ENCODE measurements at regions not wholly inside any gene's neighbourhood (a gene's known extent, or its start where the extent isn't known, plus 50 kb on each side); places are given as distances from the start of the nearest gene placed in this dataset.

- 6% methylated on average over 4 of the region's 4 CpGs for WGBS (ENCODE audit: low lambda C conversion rate)
- no peak overlapping the region for H2AFZ ChIP-seq (ENCODE audit: low read depth)
- no peak overlapping the region for H3K4me3 ChIP-seq (ENCODE audit: low read depth in 2 of 2, low read length in 1 of 2)
- TF ChIP-seq, protein P1, sequence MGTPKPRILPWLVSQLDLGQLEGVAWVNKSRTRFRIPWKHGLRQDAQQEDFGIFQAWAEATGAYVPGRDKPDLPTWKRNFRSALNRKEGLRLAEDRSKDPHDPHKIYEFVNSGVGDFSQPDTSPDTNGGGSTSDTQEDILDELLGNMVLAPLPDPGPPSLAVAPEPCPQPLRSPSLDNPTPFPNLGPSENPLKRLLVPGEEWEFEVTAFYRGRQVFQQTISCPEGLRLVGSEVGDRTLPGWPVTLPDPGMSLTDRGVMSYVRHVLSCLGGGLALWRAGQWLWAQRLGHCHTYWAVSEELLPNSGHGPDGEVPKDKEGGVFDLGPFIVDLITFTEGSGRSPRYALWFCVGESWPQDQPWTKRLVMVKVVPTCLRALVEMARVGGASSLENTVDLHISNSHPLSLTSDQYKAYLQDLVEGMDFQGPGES (IDR thresholded peaks at IDR 0.05; ENCODE audit: low read depth, low read length): no peak
- TF ChIP-seq PBX3 (IDR thresholded peaks at IDR 0.05) (no peak), RFX5 (IDR thresholded peaks at IDR 0.05; ENCODE audit: low read length) (no peak), POLR2AphosphoS5 (IDR thresholded peaks at IDR 0.05; ENCODE audit: low read depth, low read length) (no peak), GABPA (IDR thresholded peaks at IDR 0.05; ENCODE audit: low read depth) (no peak), MXI1 (IDR thresholded peaks at IDR 0.05; ENCODE audit: low read depth, low read length) (no peak), RCOR1 (IDR thresholded peaks at IDR 0.05; ENCODE audit: low read length) (no peak), YY1 (IDR thresholded peaks at IDR 0.05; ENCODE audit: low read depth) (no peak), EZH2phosphoT487 (IDR thresholded peaks at IDR 0.05; ENCODE audit: borderline replicate concordance, low read depth) (no peak), SIN3A (IDR thresholded peaks at IDR 0.05; ENCODE audit: borderline replicate concordance, low read depth, low read length) (no peak)
- CTCF ChIA-PET: interaction anchor here (1.2 kb wide), 1 partner anchor 9 kb away, joined by 4 read pairs; no protein-coding TSS in a partner anchor
- no peak overlapping the region for H3K27ac ChIP-seq (ENCODE audit: low read depth in 2 of 2, low read length in 1 of 2)
- H3K9me3 ChIP-seq: no peaks in the 10 kb centered on the region
- no peak overlapping the region for H3K9ac ChIP-seq
- H3K27me3 ChIP-seq (ENCODE audit: insufficient read depth): no peaks in the 10 kb centered on the region
- POLR2A ChIA-PET: no interaction called here
- no peaks in the 10 kb centered on the region for H3K79me2 ChIP-seq (ENCODE audit: insufficient read depth)
- H3K36me3 ChIP-seq (replicated peaks in 1 of 2; ENCODE audit: control insufficient read depth in 1 of 2, insufficient read depth in 2 of 2, low read length in 1 of 2): no peaks in the 10 kb centered on the region
- H3F3A ChIP-seq (replicated peaks; ENCODE audit: insufficient read depth): no peaks in the 10 kb centered on the region
- H3K9me2 ChIP-seq: no peaks in the 10 kb centered on the region
- no peaks in the 10 kb centered on the region for H4K20me1 ChIP-seq (ENCODE audit: insufficient read depth)
- H3K4me1 ChIP-seq (ENCODE audit: control insufficient read depth in 1 of 2, insufficient read depth in 2 of 2, low read depth in 1 of 2, low read length in 1 of 2): no peaks in the 10 kb centered on the region
- DNase-seq: no peak
- no peak overlapping the region for H3K4me2 ChIP-seq
Measured at GRCh38 chr6:19059102-19059501, 672.0 kb downstream of the RNF144B start.

- CTCF ChIA-PET: no interaction called here
- Histone ChIP-seq H3K9me3 (no peaks in the 10 kb centered on the region), H2AFZ (ENCODE audit: low read depth) (no peak overlapping the region), H3K79me2 (ENCODE audit: insufficient read depth) (no peaks in the 10 kb centered on the region), H3K9ac (no peak overlapping the region), H3K4me3 (ENCODE audit: low read depth in 2 of 2, low read length in 1 of 2) (no peak overlapping the region), H3K36me3 (replicated peaks in 1 of 2; ENCODE audit: control insufficient read depth in 1 of 2, insufficient read depth in 2 of 2, low read length in 1 of 2) (no peaks in the 10 kb centered on the region), H3K4me1 (ENCODE audit: control insufficient read depth in 1 of 2, insufficient read depth in 2 of 2, low read depth in 1 of 2, low read length in 1 of 2) (no peaks in the 10 kb centered on the region), H3F3A (replicated peaks; ENCODE audit: insufficient read depth) (no peaks in the 10 kb centered on the region), H3K27me3 (ENCODE audit: insufficient read depth) (no peaks in the 10 kb centered on the region), H4K20me1 (ENCODE audit: insufficient read depth) (no peaks in the 10 kb centered on the region), H3K4me2 (no peak overlapping the region), H3K27ac (ENCODE audit: low read depth in 2 of 2, low read length in 1 of 2) (no peak overlapping the region), H3K9me2 (no peaks in the 10 kb centered on the region; the same call in 1 of the 2 replicates)
- POLR2A ChIA-PET: no interaction called here
- WGBS (ENCODE audit: low lambda C conversion rate): 31% methylated on average over 3 of the region's 3 CpGs
- no peak for DNase-seq
- no peak for TF ChIP-seq EZH2phosphoT487 (IDR thresholded peaks at IDR 0.05; ENCODE audit: borderline replicate concordance, low read depth)
- TF ChIP-seq POLR2AphosphoS5 (IDR thresholded peaks at IDR 0.05; ENCODE audit: low read depth, low read length): no peak
- TF ChIP-seq CHD2 (IDR thresholded peaks at IDR 0.05; ENCODE audit: low read length, partially characterized antibody): no peak
- no peak for TF ChIP-seq PBX3 (IDR thresholded peaks at IDR 0.05)
- TF ChIP-seq REST (IDR thresholded peaks at IDR 0.05; ENCODE audit: low read depth, low read length): no peak
- TF ChIP-seq USF2 (IDR thresholded peaks at IDR 0.05; ENCODE audit: borderline replicate concordance, low read depth, low read length): no peak
- TF ChIP-seq EP300 (IDR thresholded peaks at IDR 0.05; ENCODE audit: borderline replicate concordance in 1 of 2, low read depth in 1 of 2, low read length in 1 of 2): no peak
- TF ChIP-seq, protein P1 (IDR thresholded peaks at IDR 0.05; ENCODE audit: low read depth, low read length): no peak
- TF ChIP-seq GATA2 (CRISPR knock-in tag; IDR thresholded peaks at IDR 0.05): no peak
- TF ChIP-seq SIN3A (IDR thresholded peaks at IDR 0.05; ENCODE audit: borderline replicate concordance, low read depth, low read length): no peak
- no peak for TF ChIP-seq FOSL2 (IDR thresholded peaks at IDR 0.05; ENCODE audit: borderline replicate concordance, low read depth)
Measured at GRCh38 chr6:19067165-19067564, 680.0 kb downstream of the RNF144B start.
